Mesothelial cell of epicardium (in vitro differentiated cells): ENCODE measurements at regions not wholly inside any gene's neighbourhood (a gene's known extent, or its start where the extent isn't known, plus 50 kb on each side); places are given as distances from the start of the nearest gene placed in this dataset.
A peak's percentile ranks its signal among the peaks of the same experiment; 100 is the strongest.

Experiments used
- DNase-seq, 2 experiments: peaks; one replicate each; pipeline ENCODE4 v3.0.0; 2021; ENCODE audit warnings: low spot score in 2 of 2; ENCODE audit not compliant: unreplicated experiment in 2 of 2
- H3K27ac Mint-ChIP-seq: 2 replicates; pipeline ENCODE4 v1.8.0; 2021; ENCODE audit warnings: mixed read lengths
- H3K27me3 Mint-ChIP-seq: 2 replicates; pipeline ENCODE4 v1.8.0; 2021; ENCODE audit warnings: low read depth, mixed read lengths
- H3K36me3 Mint-ChIP-seq: 2 replicates; pipeline ENCODE4 v1.8.0; 2021; ENCODE audit warnings: mixed read lengths
- H3K4me1 Mint-ChIP-seq: 2 replicates; pipeline ENCODE4 v1.8.0; 2021; ENCODE audit warnings: mixed read lengths
- H3K4me3 Mint-ChIP-seq: 2 replicates; pipeline ENCODE4 v1.8.0; 2021; ENCODE audit warnings: mild to moderate bottlenecking, moderate library complexity, mixed read lengths
- H3K9me3 Mint-ChIP-seq: 2 replicates; pipeline ENCODE4 v1.8.0; 2021; ENCODE audit warnings: mixed read lengths
- TF ChIP-seq, protein P1 (sequence below): fragments of 200-600 bp; sonication (generic); IDR thresholded peaks from one replicate; pipeline ENCODE4 v1.5.0; 2021; ENCODE audit warnings: antibody characterized with exemption; ENCODE audit not compliant: unreplicated experiment

DNA sequence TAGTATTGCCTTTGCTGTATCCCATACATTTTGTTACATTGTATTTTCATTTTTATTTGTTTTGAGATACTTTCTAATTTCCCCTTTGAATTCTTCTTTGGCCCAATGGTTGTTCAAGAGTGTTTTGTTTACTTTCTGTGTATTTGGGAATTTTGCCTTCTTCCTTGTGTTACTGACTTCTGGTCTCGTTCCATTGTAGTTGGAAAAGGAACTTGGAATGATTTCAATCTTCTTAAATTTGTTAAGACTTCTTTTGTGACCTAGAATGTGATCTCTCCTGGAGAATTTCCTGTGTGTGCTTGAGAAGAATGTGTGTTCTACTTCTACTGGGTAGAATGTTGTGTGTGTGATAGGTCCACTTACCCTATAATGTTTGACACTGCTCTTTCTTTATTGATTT lies 304.4 kb upstream of the RTL1 start:
- Mint-ChIP-seq H3K27ac (no peak overlapping the region), H3K4me1 (no peaks in the 10 kb centered on the region), H3K27me3 (no peaks in the 10 kb centered on the region), H3K4me3 (no peak overlapping the region), H3K36me3 (peaks cover 3% of the 10 kb centered on the region), H3K9me3 (peaks cover 75% of the 10 kb centered on the region)
- no peak for DNase-seq
- TF ChIP-seq, protein P1, sequence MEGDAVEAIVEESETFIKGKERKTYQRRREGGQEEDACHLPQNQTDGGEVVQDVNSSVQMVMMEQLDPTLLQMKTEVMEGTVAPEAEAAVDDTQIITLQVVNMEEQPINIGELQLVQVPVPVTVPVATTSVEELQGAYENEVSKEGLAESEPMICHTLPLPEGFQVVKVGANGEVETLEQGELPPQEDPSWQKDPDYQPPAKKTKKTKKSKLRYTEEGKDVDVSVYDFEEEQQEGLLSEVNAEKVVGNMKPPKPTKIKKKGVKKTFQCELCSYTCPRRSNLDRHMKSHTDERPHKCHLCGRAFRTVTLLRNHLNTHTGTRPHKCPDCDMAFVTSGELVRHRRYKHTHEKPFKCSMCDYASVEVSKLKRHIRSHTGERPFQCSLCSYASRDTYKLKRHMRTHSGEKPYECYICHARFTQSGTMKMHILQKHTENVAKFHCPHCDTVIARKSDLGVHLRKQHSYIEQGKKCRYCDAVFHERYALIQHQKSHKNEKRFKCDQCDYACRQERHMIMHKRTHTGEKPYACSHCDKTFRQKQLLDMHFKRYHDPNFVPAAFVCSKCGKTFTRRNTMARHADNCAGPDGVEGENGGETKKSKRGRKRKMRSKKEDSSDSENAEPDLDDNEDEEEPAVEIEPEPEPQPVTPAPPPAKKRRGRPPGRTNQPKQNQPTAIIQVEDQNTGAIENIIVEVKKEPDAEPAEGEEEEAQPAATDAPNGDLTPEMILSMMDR, result no peak

DNA sequence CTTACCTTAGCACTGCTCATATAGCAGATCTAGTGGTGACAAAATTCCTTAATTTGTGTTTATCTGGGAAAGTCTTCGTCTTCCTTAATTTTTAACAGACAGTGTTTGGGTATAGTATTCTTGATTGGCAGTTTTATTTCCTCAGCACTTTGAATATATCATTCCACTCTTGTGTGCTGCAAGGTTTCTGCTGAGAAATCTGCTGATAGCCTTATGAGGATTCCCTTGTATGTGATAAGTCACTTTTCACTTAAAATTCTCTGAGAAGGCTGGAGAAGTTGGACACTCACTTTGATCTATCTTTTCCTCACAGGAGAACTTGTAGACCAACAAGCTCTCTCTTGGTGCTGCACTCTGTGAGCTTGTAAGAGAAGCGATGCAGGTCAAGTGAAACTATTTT lies 306.1 kb upstream of the RTL1 start:
- TF ChIP-seq, protein P1, result no peak
- H3K4me3 Mint-ChIP-seq, result no peak overlapping the region
- H3K9me3 Mint-ChIP-seq, result peaks cover 64% of the 10 kb centered on the region
- H3K27ac Mint-ChIP-seq, result no peak overlapping the region
- no peak for DNase-seq
- H3K4me1 Mint-ChIP-seq, result no peaks in the 10 kb centered on the region
- H3K36me3 Mint-ChIP-seq, result peaks cover 3% of the 10 kb centered on the region
- H3K27me3 Mint-ChIP-seq, result no peaks in the 10 kb centered on the region

DNA sequence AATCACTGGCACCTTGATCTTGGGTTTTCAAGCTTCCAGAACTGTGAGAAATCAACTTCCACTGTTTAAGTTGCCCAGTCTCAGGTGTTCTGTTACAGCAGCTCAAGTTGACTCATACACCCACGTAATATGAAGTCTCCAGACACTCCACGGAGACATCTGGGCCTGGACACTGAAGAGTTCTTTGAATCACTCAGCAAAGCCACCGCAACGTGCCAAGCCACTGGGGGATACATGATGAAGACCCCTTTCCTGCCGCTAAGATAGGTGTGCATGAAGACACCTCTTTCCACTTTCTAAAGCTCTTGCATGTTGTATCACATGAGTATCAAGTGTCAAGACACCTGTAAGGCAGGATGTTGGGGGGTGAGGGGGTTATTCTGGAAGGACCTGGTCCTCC lies 311.7 kb upstream of the RTL1 start:
- DNase-seq, result peak in 1 of 2 experiments; percentile 11
- no peaks in the 10 kb centered on the region for H3K27me3 Mint-ChIP-seq

DNA sequence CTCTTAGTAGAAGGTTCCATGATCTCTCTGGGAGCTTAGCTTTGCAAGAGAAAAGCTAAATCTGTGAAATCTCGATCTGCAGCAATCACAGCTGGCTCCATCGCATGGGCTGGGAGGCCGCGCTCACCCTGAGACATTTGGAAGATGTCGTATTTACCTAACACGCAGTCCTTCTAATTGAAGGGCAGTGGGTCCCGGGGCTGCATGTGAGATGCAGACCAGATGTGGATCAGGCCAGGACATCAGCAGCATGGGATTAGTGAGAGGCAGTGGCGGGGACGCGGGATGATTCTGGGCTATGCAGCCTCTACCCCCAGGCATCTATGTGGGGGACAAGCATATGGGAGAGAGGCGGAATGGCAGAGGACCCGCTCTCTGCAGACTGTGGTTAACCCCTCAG lies 312.4 kb upstream of the RTL1 start:
- no peak overlapping the region for H3K4me3 Mint-ChIP-seq
- peaks cover 17% of the 10 kb centered on the region for H3K9me3 Mint-ChIP-seq
- TF ChIP-seq, protein P1, result no peak
- peak; percentile 18 to 37 for DNase-seq
- H3K27ac Mint-ChIP-seq, result peak overlapping the region; percentile 22
- H3K4me1 Mint-ChIP-seq, result peaks cover 8% of the 10 kb centered on the region
- H3K36me3 Mint-ChIP-seq, result no peaks in the 10 kb centered on the region
- H3K27me3 Mint-ChIP-seq, result no peaks in the 10 kb centered on the region

More for the DNA sequence above, 311.7 kb upstream of the RTL1 start:
- H3K36me3 Mint-ChIP-seq, result no peaks in the 10 kb centered on the region
- TF ChIP-seq, protein P1, result no peak
- no peak overlapping the region for H3K4me3 Mint-ChIP-seq
- peaks cover 8% of the 10 kb centered on the region for H3K4me1 Mint-ChIP-seq
- H3K27ac Mint-ChIP-seq, result no peak overlapping the region
- peaks cover 23% of the 10 kb centered on the region for H3K9me3 Mint-ChIP-seq

DNA sequence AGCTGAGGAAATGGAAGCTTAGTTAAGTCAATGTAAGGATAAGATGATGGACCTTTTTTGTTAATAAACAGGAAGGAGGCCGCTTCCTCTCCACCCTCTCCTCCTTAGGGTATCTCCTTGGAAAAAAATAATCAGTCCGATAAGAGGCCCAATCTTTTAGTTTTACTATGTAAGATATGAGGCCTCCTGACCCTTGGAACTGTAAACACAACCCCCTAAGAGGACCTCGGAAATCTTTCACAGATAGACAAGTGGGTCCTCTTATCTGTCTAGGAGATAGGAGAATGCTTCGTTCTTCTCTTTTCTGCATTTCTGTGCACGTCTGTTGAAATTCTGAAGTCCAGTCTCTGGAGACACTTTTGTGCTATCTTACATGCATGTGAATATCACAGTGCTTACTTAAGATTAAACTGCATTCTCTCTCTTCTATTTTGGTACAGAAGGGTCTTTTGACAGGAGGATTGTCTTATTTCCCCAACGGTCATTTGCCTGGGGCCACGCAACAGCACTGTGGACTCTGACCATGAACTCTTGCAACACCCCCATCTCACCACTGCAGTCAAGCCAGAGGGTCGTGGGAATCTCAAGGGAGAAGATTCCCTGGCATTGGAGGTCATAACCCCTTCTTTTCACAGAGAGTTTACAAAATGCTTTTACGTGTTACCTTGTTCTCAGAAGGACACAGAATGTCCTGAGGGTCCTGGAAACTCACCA lies 313.0 kb upstream of the RTL1 start:
- H3K4me1 Mint-ChIP-seq, result peaks cover 8% of the 10 kb centered on the region
- peak overlapping the region; percentile 27 for H3K27ac Mint-ChIP-seq
- TF ChIP-seq, protein P1, result no peak
- peak in 1 of 2 experiments; percentile 19 for DNase-seq
- H3K36me3 Mint-ChIP-seq, result no peaks in the 10 kb centered on the region
- H3K9me3 Mint-ChIP-seq, result peaks cover 16% of the 10 kb centered on the region
- no peak overlapping the region for H3K4me3 Mint-ChIP-seq
- no peaks in the 10 kb centered on the region for H3K27me3 Mint-ChIP-seq
